ENCODE measurements at regions not wholly inside any gene's neighbourhood (a gene's known extent, or its start where the extent isn't known, plus 50 kb on each side); places are given as distances from the start of the nearest gene placed in this dataset.
"Not testable (repeated sequence)": the region's sequence is repeated elsewhere in the genome, so short reads cannot be mapped to it uniquely, and the experiment has no call there.

DNA sequence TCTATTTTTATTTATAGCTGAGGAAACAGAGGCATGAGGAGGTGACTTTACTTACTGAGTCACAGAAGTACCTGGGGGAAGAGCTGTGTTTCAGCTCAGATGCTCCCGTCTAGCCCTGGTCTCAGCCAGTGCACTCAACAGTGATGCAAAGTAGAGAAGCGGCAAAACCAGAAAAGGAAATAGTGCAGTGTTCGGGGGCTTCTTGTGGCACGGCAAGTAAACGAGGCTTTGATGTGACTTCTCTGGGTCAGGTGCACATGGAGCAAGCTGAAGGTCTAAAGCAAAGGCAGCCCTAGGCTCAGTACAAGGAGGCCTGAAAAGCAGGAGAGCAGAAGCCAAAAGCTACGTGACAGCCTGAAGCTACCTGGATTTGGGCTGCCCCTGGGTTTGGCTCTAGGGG lies 526.7 kb upstream of the ADAMTS16 start:
- no peaks in the 10 kb centered on the region for H3K36me3 ChIP-seq
- TF ChIP-seq POLR2A (IDR thresholded peaks at IDR 0.05), result no peak
- no peak for TF ChIP-seq CTCF (IDR thresholded peaks at IDR 0.05)
- no peaks in the 10 kb centered on the region for H3K9me3 ChIP-seq
- intact Hi-C loops (cut with DNase I), result no loop called here
- no peak overlapping the region for H3K27ac ChIP-seq
- H3K4me3 ChIP-seq, result no peak overlapping the region
- H3K27me3 ChIP-seq, result no peaks in the 10 kb centered on the region
- no peaks in the 10 kb centered on the region for H3K4me1 ChIP-seq
- DNase-seq (ENCODE audit: extremely low spot score in 2 of 2), result no peak

DNA sequence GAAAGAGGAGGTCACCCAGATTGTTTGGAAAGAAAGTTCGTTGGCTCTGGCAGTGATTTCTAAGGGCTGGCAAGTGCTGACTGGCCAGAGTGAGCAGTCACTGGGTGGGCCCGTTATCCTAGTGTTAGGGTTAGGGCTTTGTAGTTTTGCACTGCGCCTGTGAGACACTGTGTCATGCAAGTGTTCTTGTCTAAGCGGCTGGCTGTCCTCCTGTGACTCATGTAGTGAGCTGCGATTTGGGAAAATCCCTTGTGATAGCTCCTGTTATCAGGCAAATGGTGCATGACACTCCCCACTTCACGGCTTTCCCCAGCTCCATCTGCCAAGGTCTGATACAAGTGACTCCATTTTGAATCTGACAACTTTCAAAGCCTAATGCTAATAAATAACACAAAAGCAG lies 526.0 kb upstream of the ADAMTS16 start:
- Histone ChIP-seq H3K4me1 (no peaks in the 10 kb centered on the region), H3K36me3 (no peaks in the 10 kb centered on the region), H3K27me3 (no peaks in the 10 kb centered on the region), H3K4me3 (no peak overlapping the region), H3K9me3 (no peaks in the 10 kb centered on the region), H3K27ac (no peak overlapping the region)
- TF ChIP-seq CTCF (IDR thresholded peaks at IDR 0.05) (no peak), POLR2A (IDR thresholded peaks at IDR 0.05) (no peak), POLR2AphosphoS5 (IDR thresholded peaks at IDR 0.05; ENCODE audit: insufficient read depth in 1 of 2, low read depth in 1 of 2) (no peak)
- intact Hi-C loops (cut with DNase I), result no loop called here
- no peak for DNase-seq (ENCODE audit: extremely low spot score in 2 of 2)

- H3K4me3 ChIP-seq; H3K9me3 ChIP-seq; H3K36me3 ChIP-seq; H3K4me1 ChIP-seq; DNase-seq (ENCODE audit: extremely low spot score in 2 of 2); H3K27me3 ChIP-seq; intact Hi-C loops (cut with DNase I); H3K27ac ChIP-seq: not testable (repeated sequence)
Observed at GRCh38 chr5:4615369-4615768, 524.8 kb upstream of the ADAMTS16 start.

- Histone ChIP-seq H3K4me3 (no peak overlapping the region), H3K36me3 (no peaks in the 10 kb centered on the region), H3K4me1 (no peaks in the 10 kb centered on the region), H3K27me3 (no peaks in the 10 kb centered on the region), H3K27ac (no peak overlapping the region), H3K9me3 (no peaks in the 10 kb centered on the region)
- DNase-seq (ENCODE audit: extremely low spot score in 2 of 2), result no peak
- TF ChIP-seq POLR2A (IDR thresholded peaks at IDR 0.05), result no peak
- TF ChIP-seq POLR2AphosphoS5 (IDR thresholded peaks at IDR 0.05; ENCODE audit: insufficient read depth in 1 of 2, low read depth in 1 of 2), result no peak
- no peak for TF ChIP-seq CTCF (IDR thresholded peaks at IDR 0.05)
- intact Hi-C loops (cut with DNase I), result no loop called here
Observed at GRCh38 chr5:4625206-4625896, 514.8 kb upstream of the ADAMTS16 start.

DNA sequence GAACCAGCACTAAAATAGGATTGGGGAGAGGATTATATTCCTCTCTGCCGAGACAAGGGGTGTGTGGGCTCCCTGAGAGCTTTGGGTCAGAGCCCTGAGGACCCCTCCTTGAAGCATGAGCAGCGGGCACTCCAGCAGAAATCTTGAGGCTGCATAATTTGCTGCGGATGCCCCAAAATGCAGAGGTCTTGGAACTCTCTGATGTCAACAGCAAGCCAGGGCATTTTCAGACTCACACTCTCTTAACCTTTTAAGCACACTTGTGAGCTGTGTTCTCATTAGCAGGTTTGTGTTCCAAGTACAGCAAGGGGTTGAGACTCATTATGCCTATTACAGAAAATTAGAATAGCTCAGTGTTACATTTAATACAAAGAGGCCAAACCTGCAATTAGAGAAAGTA lies 513.0 kb upstream of the ADAMTS16 start:
- no peaks in the 10 kb centered on the region for H3K36me3 ChIP-seq
- intact Hi-C loops (cut with DNase I), result no loop called here
- no peak for DNase-seq (ENCODE audit: extremely low spot score in 2 of 2)
- no peaks in the 10 kb centered on the region for H3K27me3 ChIP-seq
- H3K4me1 ChIP-seq, result no peaks in the 10 kb centered on the region
- no peak for TF ChIP-seq CTCF (IDR thresholded peaks at IDR 0.05)
- TF ChIP-seq POLR2A (IDR thresholded peaks at IDR 0.05), result no peak
- no peak for TF ChIP-seq POLR2AphosphoS5 (IDR thresholded peaks at IDR 0.05; ENCODE audit: insufficient read depth in 1 of 2, low read depth in 1 of 2)
- no peaks in the 10 kb centered on the region for H3K9me3 ChIP-seq
- H3K4me3 ChIP-seq, result no peak overlapping the region
- H3K27ac ChIP-seq, result no peak overlapping the region
